ENCODE measurements at regions not wholly inside any gene's neighbourhood (a gene's known extent, or its start where the extent isn't known, plus 50 kb on each side); places are given as distances from the start of the nearest gene placed in this dataset.

DNA sequence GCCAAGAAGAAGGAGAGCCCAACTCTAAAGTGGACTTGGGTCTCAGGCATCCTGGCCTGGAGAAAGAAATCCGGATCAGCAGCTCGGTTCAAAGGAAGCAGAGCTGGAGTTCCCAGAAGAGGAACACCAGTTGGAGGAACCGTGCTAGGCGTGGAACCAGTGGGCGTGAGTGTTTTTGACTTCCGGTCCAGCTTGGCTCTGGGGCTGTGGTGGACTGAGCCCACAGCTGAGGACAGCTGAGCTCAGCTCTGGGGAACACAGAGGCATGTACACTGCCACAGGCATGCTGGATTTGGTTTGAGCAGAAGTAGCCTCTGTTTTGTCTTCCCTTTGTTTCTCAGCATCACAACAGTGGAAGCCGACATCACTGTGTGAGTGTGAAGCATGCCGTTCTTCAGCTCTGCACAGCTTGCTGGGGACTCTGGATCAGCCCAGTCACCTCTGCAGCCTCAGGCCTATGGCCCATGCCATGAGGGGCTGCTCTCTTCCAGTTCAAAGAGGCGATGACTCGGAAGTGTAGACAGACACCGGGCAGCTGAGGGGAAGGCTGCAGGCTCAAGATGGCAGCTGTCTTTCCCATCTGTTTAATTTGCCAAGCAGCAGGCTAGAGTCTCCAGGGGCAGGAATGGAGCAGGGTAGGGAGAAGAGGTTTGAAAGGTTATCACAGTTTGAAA lies 185.8 kb upstream of the UBE3A start:
- DNase-seq (ENCODE audit: low read depth, low spot score): no peak
- no peak overlapping the region for H3K4me3 ChIP-seq (ENCODE audit: low read length)

DNA sequence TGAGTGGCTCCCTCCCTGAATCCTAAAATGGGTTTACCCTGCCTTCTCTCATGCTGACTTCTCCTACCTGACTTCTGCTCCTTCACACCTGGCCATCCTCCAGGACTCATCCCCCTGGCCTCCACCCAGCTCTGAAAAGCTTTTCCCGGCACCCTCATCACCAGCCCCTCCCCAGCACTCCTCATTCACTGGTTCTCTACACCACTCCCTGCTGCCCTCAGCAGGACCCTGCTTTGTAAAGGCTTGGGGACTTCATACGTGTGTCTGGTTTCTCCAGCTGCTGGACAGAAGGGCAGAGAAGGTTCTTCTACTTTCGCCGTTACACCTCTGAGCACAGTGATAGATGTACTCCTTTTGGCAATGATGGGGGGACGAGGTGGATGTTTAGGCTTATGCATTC lies 184.9 kb upstream of the UBE3A start:
- no peak for DNase-seq (ENCODE audit: low read depth, low spot score)
- H3K4me3 ChIP-seq (ENCODE audit: low read length): no peak overlapping the region

DNA sequence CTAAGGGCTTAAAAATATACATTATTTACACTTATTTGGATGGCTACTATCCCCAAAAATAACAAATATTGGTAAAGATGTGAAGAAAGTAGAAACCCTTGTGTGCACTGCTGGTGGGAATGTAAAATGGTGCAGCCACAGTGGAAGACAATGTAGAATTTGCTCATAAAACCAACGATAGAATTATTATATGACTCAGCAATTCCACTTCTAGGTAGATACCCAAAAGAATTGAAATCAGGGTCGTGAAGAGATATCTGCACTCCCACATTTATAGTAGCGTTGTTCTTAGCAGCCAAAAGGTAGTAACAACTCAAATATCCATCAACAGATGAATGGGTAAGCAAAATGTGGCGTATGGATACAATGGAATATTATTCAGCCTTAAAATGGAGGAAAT lies 181.6 kb upstream of the UBE3A start:
- no peak for DNase-seq (ENCODE audit: low read depth, low spot score)
- no peak overlapping the region for H3K4me3 ChIP-seq (ENCODE audit: low read length)

DNA sequence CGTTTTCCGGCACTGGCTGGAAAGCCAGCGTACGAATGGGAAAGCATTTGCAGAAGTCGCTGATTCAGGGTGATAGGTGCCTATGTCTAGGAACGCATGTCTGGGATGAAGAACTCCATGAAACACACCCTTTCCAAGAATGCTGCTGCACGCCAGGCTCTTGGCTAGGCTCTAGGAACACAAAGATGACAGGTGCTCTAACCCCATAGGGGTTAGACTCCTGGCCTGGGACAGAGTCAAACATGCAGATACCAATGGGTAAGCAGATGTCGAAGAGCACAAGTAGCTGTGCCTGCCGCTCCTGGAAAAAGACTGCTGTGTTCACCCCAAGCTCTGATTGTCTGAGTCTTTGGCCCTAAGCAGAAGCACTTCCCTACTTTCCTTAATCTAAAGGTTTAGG lies 180.9 kb upstream of the UBE3A start:
- DNase-seq (ENCODE audit: low read depth, low spot score): no peak
- H3K4me3 ChIP-seq (ENCODE audit: low read length): no peak overlapping the region

DNA sequence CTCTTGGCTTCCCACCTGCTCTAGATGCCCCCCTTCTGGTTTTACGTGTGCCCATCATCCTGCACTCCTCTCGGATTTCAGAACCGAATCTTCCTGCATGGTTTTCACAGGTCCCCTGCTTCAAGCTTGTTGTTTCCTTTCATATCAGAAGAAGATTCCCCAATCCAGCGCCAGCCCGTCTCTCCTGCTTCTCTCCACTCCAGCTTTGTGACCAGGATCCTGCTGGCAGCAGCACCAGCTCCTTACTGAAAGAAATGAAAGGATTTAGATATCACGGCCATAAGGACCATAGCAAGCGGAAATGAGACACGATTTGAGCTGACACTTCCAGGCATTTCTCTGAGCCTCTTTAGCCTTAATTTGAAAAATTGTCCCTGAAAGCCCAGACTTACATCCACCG lies 180.3 kb upstream of the UBE3A start:
- H3K4me3 ChIP-seq (ENCODE audit: low read length): no peak overlapping the region
- DNase-seq (ENCODE audit: low read depth, low spot score): no peak

DNA sequence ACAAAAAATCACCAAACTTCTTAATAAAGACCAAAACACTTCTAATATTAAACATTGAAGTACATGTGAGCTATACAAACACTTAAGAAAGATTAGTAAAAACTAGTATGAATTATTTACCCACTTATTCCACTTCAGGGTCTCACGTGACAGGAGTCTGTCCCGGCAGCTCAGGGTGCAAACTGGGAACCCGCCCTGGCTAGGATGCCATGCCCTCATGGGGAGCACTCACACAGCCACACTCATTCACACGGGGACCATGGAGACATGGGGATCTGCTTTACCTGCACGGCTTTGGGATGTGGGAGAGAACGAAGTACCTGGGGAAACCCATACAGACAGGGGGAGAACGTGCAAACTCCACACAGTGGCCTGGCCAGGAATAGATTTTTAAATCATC lies 179.3 kb upstream of the UBE3A start:
- no peak overlapping the region for H3K4me3 ChIP-seq (ENCODE audit: low read length)
- DNase-seq (ENCODE audit: low read depth, low spot score): no peak

DNA sequence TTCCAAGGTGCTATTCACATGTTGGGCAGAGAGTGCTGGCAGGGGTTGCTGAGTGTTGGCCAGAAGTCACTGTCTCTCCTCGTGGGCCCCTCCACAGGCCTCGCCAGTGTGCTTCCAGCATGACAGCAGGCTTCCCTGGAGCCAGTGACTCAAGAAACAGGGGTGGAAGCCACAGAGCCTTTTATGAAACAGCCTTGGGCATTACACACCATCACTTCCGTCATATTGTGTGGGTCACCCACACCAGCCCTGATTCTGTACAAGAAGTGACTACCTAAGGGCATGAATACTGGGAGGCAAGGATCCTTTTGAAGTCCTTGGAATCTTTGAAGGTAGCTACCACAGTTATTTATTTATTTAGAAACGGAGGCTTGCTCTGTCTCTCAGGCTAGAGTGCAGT lies 177.6 kb upstream of the UBE3A start:
- no peak for DNase-seq (ENCODE audit: low read depth, low spot score)
- no peak overlapping the region for H3K4me3 ChIP-seq (ENCODE audit: low read length)

DNA sequence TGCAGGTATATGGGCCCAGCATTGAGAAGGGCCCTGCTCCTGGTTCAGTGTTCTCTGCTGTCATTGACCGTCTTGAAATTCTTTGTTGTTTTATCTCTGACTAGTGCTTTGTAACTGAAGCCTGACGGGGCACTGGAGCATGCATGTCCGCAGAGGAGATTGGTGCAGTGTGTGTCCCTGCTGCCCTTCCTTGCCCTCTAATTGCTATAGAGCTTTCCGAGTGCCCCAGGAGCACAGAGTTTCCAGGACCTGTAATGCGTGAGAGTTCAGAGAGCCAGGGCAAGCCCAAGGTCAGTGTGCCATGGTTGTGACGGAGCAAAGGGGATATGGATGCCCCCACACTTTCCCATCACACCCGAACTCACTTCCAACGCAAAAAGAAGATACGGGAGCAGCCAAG lies 174.3 kb upstream of the UBE3A start:
- H3K4me3 ChIP-seq (ENCODE audit: low read length): no peak overlapping the region
- no peak for DNase-seq (ENCODE audit: low read depth, low spot score)

DNA sequence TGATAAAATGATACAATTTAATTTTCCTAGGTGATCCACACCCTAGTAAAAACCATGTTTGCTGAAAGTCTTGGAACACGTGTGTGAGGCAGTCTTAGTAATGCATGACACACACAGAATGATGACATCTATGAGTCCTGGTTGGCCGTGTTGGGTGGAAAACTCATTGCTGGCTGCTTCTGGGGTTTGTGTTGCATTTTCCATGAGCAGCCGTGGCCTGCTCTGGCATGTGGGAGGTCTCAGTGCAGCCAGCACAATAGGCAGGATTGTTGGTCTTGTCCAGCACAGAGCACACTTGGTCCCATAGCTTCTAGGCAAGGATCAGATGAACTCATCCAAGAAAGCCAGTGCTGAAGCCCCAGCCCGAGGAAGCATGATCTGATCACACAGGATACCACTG lies 172.8 kb upstream of the UBE3A start:
- no peak overlapping the region for H3K4me3 ChIP-seq (ENCODE audit: low read length)
- DNase-seq (ENCODE audit: low read depth, low spot score): no peak

DNA sequence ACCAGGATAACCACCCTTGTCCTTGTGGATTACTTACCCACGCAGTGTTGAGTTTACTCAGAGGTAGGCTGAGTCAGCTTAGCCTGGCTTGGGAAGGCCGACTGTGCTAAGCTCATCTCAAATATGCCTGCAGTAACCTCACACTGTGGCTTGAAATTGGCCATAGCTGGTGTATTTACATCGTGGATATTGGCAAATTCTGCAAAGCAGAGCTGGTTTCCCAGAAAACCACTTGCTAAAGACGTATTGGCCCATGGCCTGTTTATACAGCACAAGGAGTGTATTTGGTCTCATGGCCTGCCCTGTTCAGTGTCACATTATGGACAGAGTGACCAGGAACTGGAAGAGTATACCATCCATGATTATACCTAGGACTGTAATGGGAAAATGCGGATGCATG lies 170.5 kb upstream of the UBE3A start:
- H3K4me3 ChIP-seq (ENCODE audit: low read length): no peak overlapping the region
- DNase-seq (ENCODE audit: low read depth, low spot score): no peak

DNA sequence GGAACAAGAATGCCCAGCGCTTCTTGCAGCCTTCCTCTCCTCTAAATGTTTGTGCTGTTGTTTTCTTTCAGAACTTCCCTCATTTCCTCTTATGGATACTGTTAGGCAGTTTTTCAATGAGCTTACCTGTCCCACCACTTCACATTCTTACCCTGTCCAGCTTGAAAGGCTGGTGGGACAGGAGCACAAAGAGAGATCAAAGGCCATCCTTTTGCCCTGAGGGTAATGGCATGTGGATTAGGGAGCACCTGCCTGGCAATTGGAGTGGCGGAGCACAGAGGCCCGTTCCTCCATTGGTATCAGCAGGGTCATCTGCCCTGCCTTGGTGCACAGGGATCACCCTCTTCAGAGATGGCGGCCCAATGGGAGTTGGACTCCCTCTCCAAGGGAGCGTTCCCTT lies 170.1 kb upstream of the UBE3A start:
- no peak overlapping the region for H3K4me3 ChIP-seq (ENCODE audit: low read length)
- no peak for DNase-seq (ENCODE audit: low read depth, low spot score)

DNA sequence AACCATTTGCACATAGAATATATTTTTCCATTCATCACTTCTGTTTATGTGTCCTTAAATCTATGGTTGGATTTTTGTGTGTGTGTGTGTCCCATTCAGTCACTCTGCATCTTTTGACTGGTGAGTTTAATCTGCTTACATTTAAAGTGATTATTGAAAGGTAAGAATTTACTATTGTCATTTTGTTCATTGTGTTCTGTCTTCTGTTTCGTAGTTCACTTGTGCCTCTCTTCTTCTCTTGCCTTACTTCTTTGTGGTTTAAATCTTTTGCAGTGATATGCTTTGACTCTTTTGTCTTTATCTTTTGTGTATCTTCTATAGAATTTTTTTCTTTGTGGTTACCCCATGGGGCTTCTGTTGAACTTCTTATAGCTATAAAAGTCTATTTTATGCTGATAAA lies 166.3 kb upstream of the UBE3A start:
- no peak for DNase-seq (ENCODE audit: low read depth, low spot score)
- H3K4me3 ChIP-seq (ENCODE audit: low read length): no peak overlapping the region

DNA sequence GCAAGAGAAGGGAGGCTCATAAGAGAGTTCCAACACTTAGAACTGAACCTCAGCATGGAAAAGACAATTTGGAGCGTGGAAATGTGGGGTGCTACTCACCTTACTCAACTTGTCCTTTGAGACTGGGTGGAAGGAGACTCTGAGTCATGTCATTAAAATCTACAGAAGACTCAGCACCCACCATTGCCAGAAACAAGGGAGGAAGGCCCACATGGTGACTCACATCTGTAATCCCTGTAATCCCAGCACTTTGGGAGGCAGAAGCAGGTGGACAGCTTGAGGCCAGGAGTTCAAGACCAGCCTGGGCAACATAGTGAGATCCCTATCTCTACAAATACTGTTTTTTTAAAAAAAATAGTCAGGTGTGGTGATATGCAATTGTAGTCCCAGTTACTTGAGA lies 161.9 kb upstream of the UBE3A start:
- H3K4me3 ChIP-seq (ENCODE audit: low read length): no peak overlapping the region
- DNase-seq (ENCODE audit: low read depth, low spot score): no peak

DNA sequence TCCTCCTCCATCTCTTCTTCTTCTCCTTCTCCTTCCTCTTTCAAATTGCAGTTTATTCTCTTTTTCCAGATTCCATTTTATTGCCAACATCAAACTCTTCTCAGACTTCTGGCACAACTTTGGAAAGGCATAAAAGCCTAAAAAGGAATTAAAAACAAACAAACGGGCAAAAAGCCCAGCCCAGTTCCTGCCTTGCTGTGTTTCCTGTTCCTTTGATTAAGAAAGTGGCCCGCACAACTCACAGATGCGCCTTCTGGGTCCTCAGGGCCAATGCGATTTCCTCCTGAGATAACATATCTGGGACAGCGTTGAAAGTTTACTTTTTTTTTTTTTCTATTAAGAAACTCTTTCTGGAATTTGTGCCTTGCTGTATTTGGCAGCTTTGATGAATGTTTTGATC lies 158.7 kb upstream of the UBE3A start:
- DNase-seq (ENCODE audit: low read depth, low spot score): no peak

DNA sequence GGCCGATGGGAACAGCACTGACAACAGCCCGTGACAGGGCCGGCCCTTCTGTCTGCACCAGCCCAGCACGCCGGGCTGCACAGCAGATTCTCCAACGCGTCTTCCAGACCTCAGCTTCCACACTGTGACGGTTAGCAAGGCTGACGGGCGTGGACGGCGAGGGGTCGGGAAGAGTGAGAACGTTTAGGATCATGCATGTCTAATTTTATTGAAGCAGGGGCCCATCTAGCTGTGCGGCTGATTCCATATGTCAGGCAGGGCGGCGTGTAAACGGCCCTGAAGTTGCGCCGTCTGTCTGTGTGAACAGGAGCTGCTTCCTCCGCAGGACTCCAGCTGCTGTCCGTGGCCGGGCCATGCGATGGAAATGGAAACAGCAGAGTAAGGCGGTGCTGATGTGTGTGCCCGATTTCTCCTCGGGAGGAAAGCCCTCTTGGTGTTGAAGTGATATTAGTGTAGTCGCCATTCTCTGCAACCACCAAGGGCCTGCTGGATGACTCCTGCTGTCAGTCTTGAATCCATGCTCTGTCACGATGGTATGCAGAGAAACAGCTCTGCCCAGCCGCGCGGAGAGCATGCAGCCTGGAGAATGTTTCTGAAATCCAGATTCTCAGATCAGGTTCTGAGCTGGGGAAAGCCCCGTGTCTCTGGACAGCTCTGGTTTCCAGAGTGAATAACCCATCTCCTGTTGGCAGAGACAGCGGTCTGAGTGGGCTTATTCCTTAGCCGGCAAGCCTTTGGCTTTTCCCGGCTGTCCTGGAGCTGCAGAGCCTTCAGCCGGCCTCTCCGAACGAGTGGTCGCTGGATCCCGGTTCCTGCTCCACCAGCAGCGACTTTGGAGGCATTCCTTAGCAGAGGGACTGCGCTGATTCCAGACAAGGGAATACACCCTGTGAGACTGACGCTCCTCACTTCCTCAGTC lies 158.1 kb upstream of the UBE3A start:
- DNase-seq (ENCODE audit: low read depth, low spot score): no peak
- H3K4me3 ChIP-seq (ENCODE audit: low read length): no peak overlapping the region

More for the DNA sequence above, 158.7 kb upstream of the UBE3A start:
- H3K4me3 ChIP-seq (ENCODE audit: low read length): no peak overlapping the region

DNA sequence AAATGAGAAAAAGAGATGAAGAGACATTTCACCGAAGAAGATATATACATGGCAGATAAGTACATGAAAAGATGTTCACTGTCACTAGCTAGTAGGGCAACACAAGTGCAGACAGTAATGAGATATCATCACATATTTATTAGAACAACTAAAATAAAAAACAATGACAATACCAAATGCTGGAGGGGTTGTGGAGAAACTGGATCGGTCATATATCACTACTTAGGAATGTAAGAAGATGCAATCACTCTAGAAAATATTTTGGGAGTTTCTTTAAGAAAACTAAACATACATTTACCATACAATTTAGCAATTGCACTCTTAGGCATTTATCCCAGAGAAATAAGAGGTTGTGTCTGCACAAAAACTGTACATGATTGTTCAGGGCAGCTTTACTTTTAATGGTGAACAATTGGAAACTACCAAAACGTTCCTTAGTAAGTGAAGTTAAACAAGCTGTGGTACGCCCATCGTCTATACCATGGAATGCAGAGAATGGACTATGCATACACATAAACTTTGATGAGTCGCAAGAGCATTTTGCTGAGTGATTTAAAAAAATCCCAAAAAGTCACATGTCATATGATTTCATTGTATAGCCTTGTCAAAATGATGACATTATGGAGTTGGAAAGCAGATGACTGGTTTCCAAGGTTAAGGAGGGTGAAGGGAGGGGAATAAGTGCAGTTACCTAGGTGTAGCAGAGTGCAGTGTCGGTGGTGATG lies 149.0 kb upstream of the UBE3A start:
- H3K4me3 ChIP-seq (ENCODE audit: low read length): no peak overlapping the region
- DNase-seq (ENCODE audit: low read depth, low spot score): no peak

DNA sequence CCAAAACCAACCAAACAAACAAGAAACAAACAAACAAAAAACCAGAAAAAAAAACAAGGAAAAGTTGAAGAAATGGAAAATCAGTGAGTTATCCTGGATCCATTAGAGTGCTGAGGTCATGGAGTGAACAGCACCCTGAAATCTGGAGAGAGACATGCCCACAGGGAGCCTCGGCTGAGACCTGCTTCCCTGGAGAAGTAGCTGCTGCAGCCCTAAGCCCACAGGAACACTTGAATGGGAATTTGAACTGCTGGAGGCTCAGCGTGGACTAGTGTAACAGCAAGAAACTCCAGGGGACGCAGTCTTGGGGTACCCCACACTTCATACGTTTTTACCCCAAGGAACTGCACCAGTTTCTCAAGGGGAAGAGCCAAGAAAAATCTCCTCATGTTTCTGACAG lies 144.1 kb upstream of the UBE3A start:
- no peak overlapping the region for H3K4me3 ChIP-seq (ENCODE audit: low read length)
- DNase-seq (ENCODE audit: low read depth, low spot score): no peak

DNA sequence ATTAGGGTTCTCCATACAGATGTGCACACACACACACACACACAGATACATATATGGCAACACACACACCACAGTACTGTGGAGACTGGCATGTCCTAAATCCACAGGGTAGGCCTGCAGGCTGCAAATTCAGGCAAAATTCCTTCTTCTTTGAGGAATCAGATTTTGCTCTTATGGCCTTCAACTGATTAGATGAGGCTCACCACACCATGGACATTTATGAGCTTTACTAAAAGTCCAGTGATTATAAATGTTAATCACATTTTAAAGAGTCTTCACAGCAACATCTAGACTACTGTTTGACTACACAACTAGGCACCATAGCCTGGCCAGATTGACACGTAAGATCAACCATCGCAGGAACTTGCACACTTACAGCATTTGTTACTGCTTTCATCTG lies 140.3 kb upstream of the UBE3A start:
- DNase-seq (ENCODE audit: low read depth, low spot score): no peak
- no peak overlapping the region for H3K4me3 ChIP-seq (ENCODE audit: low read length)

DNA sequence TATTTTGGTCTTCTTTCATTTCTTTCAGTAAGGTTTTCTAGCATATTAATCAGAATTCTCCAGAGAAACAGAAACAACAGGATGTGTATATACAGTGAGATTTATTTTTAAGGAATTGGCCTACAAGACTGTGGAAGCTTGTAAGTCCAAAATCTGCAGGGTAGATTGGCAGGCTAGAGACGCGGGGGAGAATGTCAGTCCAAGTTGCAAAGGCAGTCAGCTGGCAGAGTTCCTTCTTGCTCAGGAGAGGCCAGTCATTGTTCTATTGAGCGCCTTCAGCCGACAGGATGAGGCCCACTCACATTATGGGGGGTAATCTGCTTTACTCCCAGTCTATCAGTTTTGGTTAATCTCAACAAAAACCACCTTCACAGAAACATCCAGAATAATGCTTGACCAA lies 133.4 kb upstream of the UBE3A start:
- H3K4me3 ChIP-seq (ENCODE audit: low read length): no peak overlapping the region

DNA sequence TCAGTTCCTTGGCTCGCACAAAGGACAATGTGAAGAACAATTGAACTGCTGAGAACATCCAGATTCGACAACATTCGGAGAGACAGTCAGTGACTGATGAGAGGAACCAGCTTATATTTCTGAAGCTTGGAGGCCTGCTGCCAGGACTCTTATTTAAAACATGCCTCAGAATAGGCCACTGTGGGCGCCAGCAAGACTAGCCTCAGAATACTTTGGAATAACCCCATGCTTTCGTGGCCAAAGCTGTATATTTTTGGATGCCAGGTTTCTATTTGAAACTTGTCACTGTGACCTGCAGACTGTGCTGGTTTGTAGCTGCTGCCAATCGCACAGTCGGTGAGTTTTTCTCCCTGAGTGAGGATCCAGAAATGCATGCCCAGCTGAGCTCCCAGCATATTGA lies 129.9 kb upstream of the UBE3A start:
- DNase-seq (ENCODE audit: low read depth, low spot score): no peak
- no peak overlapping the region for H3K4me3 ChIP-seq (ENCODE audit: low read length)

More for the DNA sequence above, 133.4 kb upstream of the UBE3A start:
- no peak for DNase-seq (ENCODE audit: low read depth, low spot score)
